HG03135 (cell line): ENCODE measurements at regions not wholly inside any gene's neighbourhood (a gene's known extent, or its start where the extent isn't known, plus 50 kb on each side); places are given as distances from the start of the nearest gene placed in this dataset.
"Not testable (repeated sequence)": the region's sequence is repeated elsewhere in the genome, so short reads cannot be mapped to it uniquely, and the experiment has no call there.

Experiments used
- ATAC-seq: cut with Tn5 transposase; IDR thresholded peaks from one replicate; pipeline ENCODE4 v1.9.1; 2021; ENCODE audit warnings: mild to moderate bottlenecking, moderate library complexity; ENCODE audit not compliant: unreplicated experiment

DNA sequence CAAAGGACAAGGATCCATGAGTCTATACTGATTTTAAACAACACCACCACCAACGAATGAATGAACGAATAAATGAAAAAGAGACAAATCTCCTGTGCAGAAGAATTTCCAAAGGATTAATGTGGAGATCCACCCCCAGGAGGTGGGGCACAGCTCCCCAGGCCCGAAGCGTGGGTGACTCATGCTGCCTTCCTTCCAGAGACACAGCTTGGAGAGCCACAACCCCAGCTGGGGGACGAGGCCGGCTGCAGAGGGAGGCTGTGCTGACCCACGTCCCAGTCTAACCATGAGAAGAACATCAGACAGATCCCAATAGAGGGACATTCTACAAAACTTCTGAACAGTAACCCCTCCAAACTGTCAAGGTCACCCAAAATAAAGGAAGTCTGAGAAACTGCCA is 557.3 kb upstream of the SALL3 start:
- ATAC-seq: no peak

DNA sequence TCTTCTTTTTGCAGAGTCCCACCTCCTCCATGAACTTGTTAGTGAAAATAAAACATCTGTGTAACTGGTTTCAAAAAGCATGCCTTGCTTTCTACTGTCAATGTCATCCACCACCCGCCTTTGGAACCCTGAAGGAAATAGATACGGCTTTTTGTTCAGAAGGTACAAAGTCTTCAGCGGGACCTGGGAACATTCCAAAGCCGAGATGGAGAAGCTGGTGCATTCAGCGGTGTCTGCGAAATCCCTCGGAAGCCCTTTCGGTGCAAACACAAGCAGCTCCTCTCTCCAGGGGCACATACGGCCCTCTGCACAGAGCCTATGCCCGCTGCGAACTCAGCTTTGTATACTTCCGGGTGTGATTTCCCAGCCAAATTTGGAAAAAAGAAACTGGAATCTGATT is 555.8 kb upstream of the SALL3 start:
- no peak for ATAC-seq

- ATAC-seq: no peak
Measured at GRCh38 chr18:78424403-78425018, 555.1 kb upstream of the SALL3 start.

DNA sequence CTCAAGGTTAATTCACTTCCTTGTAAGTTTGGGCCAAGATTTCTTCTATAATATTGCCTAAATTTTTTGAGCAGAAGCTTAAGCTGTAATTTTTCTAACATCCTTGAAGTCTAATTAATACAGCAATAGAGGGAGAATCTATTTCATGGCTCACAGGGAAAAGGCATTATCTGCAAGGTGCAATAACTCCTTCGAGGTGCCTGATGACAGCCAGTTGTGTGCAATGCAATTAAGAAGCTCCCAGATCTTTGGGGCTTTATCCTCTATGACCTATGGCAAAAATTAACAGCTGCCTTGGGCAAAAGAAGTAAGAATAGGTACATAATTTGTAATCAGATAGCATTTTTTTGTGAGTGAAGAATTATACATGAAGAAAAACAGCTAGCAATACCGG is 554.6 kb upstream of the SALL3 start:
- ATAC-seq: no peak

DNA sequence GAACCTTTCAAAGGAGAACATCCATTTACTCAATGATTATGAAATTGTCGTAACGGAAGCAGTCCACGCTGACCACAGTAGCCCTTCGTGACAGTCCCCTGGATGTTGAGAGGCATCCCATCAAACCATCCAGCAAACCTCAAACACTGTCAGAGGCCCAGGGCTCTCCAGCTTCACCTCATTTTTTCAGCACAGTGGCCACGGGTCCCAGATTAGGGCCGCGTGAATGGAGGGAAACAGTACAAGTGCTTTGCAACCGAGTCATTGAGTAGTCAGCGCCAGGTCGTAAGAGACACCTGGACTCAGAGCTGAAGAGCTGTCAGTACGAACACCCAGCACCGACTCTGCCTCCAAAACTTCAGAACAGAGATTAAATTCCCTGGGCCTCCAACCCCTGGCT is 552.5 kb upstream of the SALL3 start:
- no peak for ATAC-seq

DNA sequence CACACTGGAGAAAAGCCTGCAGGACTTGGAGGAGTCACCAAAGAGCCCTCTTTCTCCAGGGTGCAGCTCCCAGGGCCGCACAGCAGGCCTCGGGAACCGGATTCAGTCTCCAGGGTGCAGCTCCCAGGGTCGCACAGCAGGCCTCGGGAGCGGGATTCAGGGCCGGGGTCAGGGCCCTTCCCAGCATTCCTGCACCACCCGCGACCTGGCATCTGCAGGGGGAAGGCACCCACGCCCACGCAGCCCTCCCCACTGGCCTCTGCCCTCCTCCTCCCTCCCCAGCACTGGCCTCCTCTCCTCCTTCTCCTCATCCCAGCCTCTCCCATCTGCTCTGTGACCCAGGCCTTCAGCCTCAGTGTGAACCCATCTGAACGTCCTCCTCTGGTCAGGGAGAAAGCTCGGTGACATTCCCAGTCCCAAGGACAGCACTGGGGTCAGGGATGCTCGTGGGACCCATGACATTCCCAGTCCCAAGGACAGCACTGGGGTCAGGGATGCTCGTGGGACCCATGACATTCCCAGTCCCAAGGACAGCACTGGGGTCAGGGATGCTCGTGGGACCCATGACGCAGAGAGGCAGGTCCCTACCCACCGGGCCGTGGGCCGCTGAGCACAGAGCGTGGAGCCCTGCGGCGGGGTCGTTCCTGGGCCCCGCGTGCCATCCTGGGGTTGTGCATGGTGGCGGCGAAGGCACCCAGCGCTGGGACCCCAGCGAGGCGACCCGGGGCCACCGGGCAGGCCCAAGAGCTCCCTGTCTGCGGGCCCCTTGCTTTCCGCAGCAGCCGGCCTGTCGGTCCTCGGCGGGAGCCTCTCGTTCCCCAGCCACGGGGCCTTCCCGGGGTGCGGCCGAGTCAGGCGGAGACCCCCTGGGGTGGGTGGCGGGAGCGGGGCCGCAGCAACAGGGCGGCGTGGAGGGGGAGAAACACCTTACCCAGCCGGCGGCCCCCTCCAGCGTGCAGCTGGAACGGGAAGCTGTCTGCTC is 550.2 kb upstream of the SALL3 start:
- ATAC-seq: no peak

DNA sequence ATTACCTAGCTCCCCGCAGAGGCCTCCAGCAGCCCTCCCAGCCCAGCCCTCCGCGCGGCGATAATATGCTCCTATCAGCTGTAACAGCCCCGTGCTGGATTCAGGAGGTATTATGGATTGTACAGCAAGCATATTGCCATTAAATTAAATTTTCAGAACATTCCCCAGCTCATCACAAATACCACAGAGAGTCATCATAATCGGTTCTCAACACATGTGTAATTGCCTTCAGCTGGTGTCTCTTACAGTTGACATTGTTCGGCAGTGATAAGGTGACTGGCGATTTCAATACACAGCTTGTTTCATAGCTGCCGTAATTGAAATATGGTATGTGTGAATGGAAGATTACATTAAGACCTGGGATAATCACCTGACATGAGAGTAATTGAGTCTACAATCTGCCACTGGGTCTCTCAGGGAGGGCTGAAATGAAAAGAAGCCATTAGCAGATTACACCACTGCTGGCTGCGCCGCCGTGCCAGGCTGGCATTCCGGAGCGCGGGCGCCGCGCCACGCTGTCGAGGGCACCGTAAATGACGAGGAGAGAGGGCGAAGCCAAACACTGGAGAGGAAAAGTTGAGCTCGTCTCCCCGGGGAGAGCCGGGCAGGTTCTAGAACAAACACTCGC is 549.4 kb upstream of the SALL3 start:
- no peak for ATAC-seq

- no peak for ATAC-seq
Measured at GRCh38 chr18:78431606-78432005, 548.0 kb upstream of the SALL3 start.

DNA sequence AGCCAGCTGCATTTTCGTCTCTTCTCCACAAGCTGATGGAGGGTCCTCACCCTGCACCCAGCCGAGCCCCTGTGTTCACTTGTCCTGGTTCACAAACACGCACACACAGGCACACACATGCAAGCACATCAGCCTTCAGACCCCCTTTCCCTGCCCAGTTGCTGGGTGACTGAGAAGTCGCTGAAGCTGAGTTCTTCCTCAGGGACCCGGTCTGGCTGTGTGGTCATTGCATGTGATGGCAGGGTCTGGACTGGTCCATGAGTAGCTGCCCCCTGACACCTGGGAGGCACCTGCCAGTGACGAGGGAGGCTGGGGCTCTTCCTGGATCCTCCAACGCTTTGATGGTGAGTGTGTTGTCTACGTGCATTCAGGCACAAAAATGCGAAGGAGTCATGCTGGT is 546.1 kb upstream of the SALL3 start:
- ATAC-seq: no peak

DNA sequence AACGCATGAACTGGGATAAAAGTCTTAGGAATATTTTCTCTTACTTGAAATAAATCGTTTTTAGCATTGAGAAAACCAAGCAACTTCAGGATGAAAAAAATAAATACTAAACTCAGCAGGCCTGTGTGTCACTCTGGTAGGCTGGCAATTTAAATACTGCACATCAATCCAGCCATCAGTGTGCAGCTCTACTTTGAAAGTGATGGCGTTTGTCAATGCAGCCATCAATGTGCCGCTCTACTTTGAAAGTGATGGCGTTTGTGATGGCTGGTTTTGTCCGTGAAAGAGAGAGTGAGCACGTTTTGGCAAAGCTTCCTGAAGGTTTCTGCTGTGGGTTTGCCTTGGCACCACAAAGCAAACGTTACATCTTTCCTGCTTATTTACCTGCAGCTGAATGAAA is 543.5 kb upstream of the SALL3 start:
- ATAC-seq: no peak

- not testable (repeated sequence) for ATAC-seq
Measured at GRCh38 chr18:78438235-78438634, 541.4 kb upstream of the SALL3 start.

GRCh38 chr18:78445880-78446279 is 533.7 kb upstream of the SALL3 start:
- ATAC-seq: no peak

- ATAC-seq: no peak
Measured at GRCh38 chr18:78447211-78447610, 532.4 kb upstream of the SALL3 start.

GRCh38 chr18:78448106-78448505 is 531.5 kb upstream of the SALL3 start:
- no peak for ATAC-seq

GRCh38 chr18:78448591-78448990 is 531.0 kb upstream of the SALL3 start:
- ATAC-seq: no peak

DNA sequence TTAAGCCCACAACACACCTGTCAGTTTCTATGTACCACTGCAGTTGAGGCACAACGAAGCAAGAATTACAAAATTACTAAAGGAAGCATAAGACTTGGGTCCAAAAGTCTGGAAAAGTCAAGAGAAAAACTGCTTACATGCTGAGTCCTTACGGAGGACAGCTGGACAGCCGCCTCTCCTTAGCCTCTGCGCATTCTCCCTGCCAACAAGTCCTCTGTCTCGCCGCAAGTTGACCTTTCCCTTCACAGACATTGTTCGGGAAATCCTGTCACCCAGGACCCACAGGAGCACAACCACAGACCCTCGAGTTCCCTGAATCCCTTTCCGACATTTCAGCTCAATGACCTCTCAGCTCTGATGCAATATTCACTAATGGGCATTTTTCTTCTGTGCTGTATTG is 525.4 kb upstream of the SALL3 start:
- ATAC-seq: no peak

DNA sequence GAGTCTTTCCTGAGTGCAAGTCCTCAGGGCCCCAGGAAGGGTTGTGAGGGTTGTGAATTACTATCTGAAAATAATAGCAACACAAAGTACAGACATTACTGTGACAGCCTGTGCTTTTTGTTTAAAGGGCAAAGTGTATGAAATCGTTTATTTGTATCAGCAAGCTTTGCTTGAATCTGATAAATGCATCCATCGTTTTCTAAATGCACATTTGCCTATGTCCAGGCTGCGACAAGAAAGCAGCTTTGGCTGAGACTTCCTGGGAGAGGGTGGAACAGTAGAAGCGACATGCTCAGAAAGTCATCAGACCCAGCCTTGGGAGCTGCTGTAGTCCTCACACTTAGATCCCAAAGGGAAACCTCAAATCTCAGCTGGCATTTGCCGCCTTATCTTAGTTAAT is 524.2 kb upstream of the SALL3 start:
- no peak for ATAC-seq

- ATAC-seq: no peak
Measured at GRCh38 chr18:78457011-78457410, 522.6 kb upstream of the SALL3 start.

DNA sequence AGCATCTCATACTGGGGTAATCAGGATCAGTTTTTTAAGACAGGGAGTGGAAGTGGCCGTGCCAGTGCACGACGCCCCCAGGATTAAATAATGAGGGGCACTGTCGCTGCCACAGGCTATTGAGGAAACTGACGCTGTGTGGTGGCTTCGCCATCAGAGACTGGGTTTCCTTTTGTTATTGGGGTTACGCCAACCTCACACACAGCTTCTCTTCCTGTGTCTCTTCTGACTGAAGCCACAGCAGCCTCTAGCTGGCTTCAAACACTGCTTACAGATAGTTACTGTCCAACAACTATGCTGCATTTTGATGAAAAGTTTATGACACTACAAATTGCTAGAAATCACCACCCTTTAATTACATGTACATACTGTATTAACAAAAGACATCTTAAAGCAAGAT is 521.9 kb upstream of the SALL3 start:
- no peak for ATAC-seq

GRCh38 chr18:78458356-78458755 is 521.3 kb upstream of the SALL3 start:
- ATAC-seq: no peak

- no peak for ATAC-seq
Measured at GRCh38 chr18:78459668-78460067, 520.0 kb upstream of the SALL3 start.

GRCh38 chr18:78460558-78460957 is 519.1 kb upstream of the SALL3 start:
- no peak for ATAC-seq
